NCI-H146 (cell line): ENCODE measurements at regions not wholly inside any gene's neighbourhood (a gene's known extent, or its start where the extent isn't known, plus 50 kb on each side); places are given as distances from the start of the nearest gene placed in this dataset.
"Not testable (repeated sequence)": the region's sequence is repeated elsewhere in the genome, so short reads cannot be mapped to it uniquely, and the experiment has no call there.

Source experiments
- DNase-seq: peaks from one replicate; lab custom pipeline; 2025; lab: John Stamatoyannopoulos, UW

GRCh38 chrX:45485719-45486118 lies 285.0 kb upstream of the DIPK2B start:
- no peak for DNase-seq

GRCh38 chrX:45479835-45480422 lies 279.3 kb upstream of the DIPK2B start:
- no peak for DNase-seq

GRCh38 chrX:45479196-45479834 lies 278.6 kb upstream of the DIPK2B start:
- no peak for DNase-seq

- no peak for DNase-seq
These were observed 272.3 kb upstream of the DIPK2B start for GRCh38 chrX:45472968-45473367.

GRCh38 chrX:45467537-45467936 lies 266.9 kb upstream of the DIPK2B start:
- DNase-seq = not testable (repeated sequence)

GRCh38 chrX:45455732-45456131 lies 255.1 kb upstream of the DIPK2B start:
- DNase-seq = not testable (repeated sequence)

GRCh38 chrX:45454290-45454689 lies 253.6 kb upstream of the DIPK2B start:
- no peak for DNase-seq

GRCh38 chrX:45449982-45450381 lies 249.3 kb upstream of the DIPK2B start:
- no peak for DNase-seq

GRCh38 chrX:45447995-45448394 lies 247.3 kb upstream of the DIPK2B start:
- DNase-seq = no peak

GRCh38 chrX:45447331-45447730 lies 246.7 kb upstream of the DIPK2B start:
- DNase-seq = no peak

GRCh38 chrX:45445745-45446412 lies 245.2 kb upstream of the DIPK2B start:
- DNase-seq = no peak

- DNase-seq = no peak
These were observed 236.5 kb upstream of the DIPK2B start for GRCh38 chrX:45437186-45437585.

- no peak for DNase-seq
These were observed 234.8 kb upstream of the DIPK2B start for GRCh38 chrX:45435481-45435880.

- DNase-seq = no peak
These were observed 233.6 kb upstream of the DIPK2B start for GRCh38 chrX:45434231-45434630.

GRCh38 chrX:45428831-45429230 lies 228.2 kb upstream of the DIPK2B start:
- no peak for DNase-seq

- no peak for DNase-seq
These were observed 223.7 kb upstream of the DIPK2B start for GRCh38 chrX:45424326-45424725.

GRCh38 chrX:45422216-45422925 lies 221.7 kb upstream of the DIPK2B start:
- DNase-seq = no peak

GRCh38 chrX:45421806-45422205 lies 221.1 kb upstream of the DIPK2B start:
- DNase-seq = no peak

- DNase-seq = no peak
These were observed 203.5 kb upstream of the DIPK2B start for GRCh38 chrX:45404206-45404605.

- no peak for DNase-seq
These were observed 201.2 kb upstream of the DIPK2B start for GRCh38 chrX:45401923-45402322.

GRCh38 chrX:45400951-45401725 lies 200.5 kb upstream of the DIPK2B start:
- DNase-seq = not testable (repeated sequence)
